Adrenal gland (tissue), 9 donors: ENCODE measurements at regions not wholly inside any gene's neighbourhood (a gene's known extent, or its start where the extent isn't known, plus 50 kb on each side); places are given as distances from the start of the nearest gene placed in this dataset.

Experiments
- DNase-seq, 7 donors: peaks; one replicate each; pipeline ENCODE4 v3.0.0-alpha.2; 2019 to 2020
- H3K27ac ChIP-seq, 5 donors: fragments of 200-600 bp; sonication (generic) in 4 of 5; 1 replicate in 3 of 5; 2 replicates in 2 of 5; pipeline versions ENCODE4 v1.5.1 to v1.8.0; 2016 to 2020; ENCODE audit warnings: mild to moderate bottlenecking in 1 of 5
- H3K27me3 ChIP-seq: fragments of 200-600 bp; 2 replicates; pipeline ENCODE4 v1.8.0; 2021
- H3K36me3 ChIP-seq, 2 donors: fragments of 200-600 bp; replicated peaks in 1 of 2; 1 replicate in 1 of 2; 2 replicates in 1 of 2; pipeline versions ENCODE4 v1.5.1 to v1.8.0; 2018 to 2022
- H3K4me1 ChIP-seq, 2 donors: fragments of 200-600 bp; replicated peaks in 1 of 2; 1 replicate in 1 of 2; 2 replicates in 1 of 2; pipeline versions ENCODE4 v1.5.1 to v1.8.0; 2018 to 2021
- H3K4me3 ChIP-seq, 4 donors: fragments of 200-600 bp; sonication (generic) in 3 of 4; one replicate each; pipeline ENCODE4 v1.5.1; 2016 to 2018
- H3K9me3 ChIP-seq, 3 donors: fragments of 200-600 bp; sonication (generic) in 1 of 3; replicated peaks in 1 of 3; 1 replicate in 2 of 3; 2 replicates in 1 of 3; pipeline versions ENCODE4 v1.5.1 to v1.8.0; 2016 to 2021
- CTCF ChIP-seq, 6 experiments: fragments of 450-650 bp in 4 of 6; fragments of 200-600 bp in 2 of 6; sonication (generic) in 1 of 6; IDR thresholded peaks; 1 replicate in 5 of 6; 2 replicates in 1 of 6; pipeline versions ENCODE4 v1.5.1 to v1.8.0; 2016 to 2021; ENCODE audit warnings: antibody characterized with exemption in 6 of 6, mild to moderate bottlenecking in 2 of 6, moderate library complexity in 1 of 6
- POLR2A ChIP-seq, 2 donors: fragments of 450-650 bp; IDR thresholded peaks; one replicate each; pipeline ENCODE4 v1.6.1; 2017; ENCODE audit warnings: antibody characterized with exemption in 2 of 2, mild to moderate bottlenecking in 2 of 2, moderate library complexity in 1 of 2
- WGBS, 4 donors: extraction: QIAGEN DNeasy Blood & Tissue Kit in 2 of 4; methylation state at CpG; one replicate each; pipeline versions ENCODE4 v1.1.5 to v1.1.7; 2013 to 2017; 5-methylcytosine and 5-hydroxymethylcytosine counted together
- intact Hi-C, 2 donors: fragments of 100-400 bp; cut with DNase I; formaldehyde crosslinking; loops; one replicate each; pipeline versions ENCODE4 v1.14.1 to v1.15.0; 2022 to 2023
- donor health status: healthy with polysubstance abuse.
- donor health status: Bipolar disorder and iron deficiency.
- donor health status: DM: yes; HTN: yes; CAD: no.
- donor health status: DM: no; HTN: no; CAD: no.
- donor health status: DM: no; HTN: no; CAD: no.

DNA sequence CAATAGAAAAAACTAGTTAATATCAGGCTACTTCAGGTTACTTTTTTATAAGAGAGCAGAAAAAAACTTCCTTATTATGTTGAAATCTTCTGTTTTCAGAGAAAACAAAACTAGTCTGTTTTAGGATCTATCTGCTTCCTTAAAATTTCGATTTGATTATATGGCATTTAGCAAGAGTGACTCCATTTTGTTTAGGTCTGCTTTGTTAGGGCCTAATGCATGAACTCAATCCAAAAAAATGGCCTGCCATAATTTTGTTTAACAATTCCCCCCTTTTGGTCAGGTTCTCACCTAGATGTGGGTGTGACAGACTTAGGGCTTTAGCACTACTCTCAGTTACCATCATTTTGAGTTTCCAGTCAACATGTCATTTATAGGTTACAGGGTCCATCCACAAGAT, 89.8 kb upstream of the GNG12 start:
- H3K36me3 ChIP-seq: no peaks in the 10 kb centered on the region
- 61 to 77% (median 68%) methylated on average over 1 of the region's 1 CpG for WGBS, 4 donors
- intact Hi-C loops: no loop called here
- peaks cover 0 to 8% of the 10 kb centered on the region in 2 donors for H3K4me1 ChIP-seq
- no peaks in the 10 kb centered on the region for H3K9me3 ChIP-seq
- H3K4me3 ChIP-seq: no peak overlapping the region
- no peak overlapping the region for H3K27ac ChIP-seq
- H3K27me3 ChIP-seq: no peaks in the 10 kb centered on the region
- DNase-seq: no peak
- no peak for TF ChIP-seq POLR2A (IDR thresholded peaks at IDR 0.05)
- no peak for TF ChIP-seq CTCF (IDR thresholded peaks at IDR 0.05)

DNA sequence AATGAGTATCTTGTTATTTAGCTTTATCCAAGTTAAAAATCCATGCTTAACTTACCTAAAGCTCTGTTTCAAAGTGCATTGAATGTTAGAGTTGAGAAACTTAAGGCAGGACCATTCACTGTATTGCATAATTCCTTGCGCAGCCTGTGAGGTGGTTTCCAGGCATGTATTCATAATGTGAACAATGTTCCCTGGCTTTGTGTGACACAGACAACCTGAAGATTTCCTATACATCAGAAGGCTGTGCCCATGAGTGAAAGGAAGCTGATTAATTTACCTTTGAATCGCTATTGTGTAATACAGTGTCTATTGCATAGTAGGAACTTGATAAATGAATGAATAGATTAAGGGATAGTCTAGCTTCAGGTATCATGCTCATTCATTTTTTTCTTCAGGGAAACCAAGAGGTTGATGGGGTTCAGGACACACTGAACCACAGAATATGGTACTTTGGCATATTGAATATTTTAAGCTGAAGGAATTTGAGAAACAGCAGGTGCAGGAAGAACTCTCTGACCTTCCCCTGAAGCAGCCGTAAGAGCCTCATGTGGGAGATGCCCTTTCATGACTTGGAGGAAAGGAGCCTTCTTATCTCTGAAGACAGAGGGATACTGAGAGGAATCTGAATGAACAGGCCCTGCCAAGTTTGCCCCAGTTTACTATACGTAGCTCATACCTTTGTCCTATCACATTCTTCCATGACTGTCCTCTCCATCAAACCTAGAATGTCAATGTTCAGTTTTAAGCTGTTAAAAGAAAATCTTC, 88.6 kb upstream of the GNG12 start:
- WGBS, 4 donors: 86 to 97% (median 94%) methylated on average over 4 of the region's 4 CpGs
- no peak for DNase-seq
- intact Hi-C loops: no loop called here
- Histone ChIP-seq H3K36me3 (no peaks in the 10 kb centered on the region), H3K27me3 (no peaks in the 10 kb centered on the region), H3K27ac (no peak overlapping the region), H3K4me3 (no peak overlapping the region), H3K9me3 (no peaks in the 10 kb centered on the region), H3K4me1 (peaks cover 0 to 8% of the 10 kb centered on the region in 2 donors)
- TF ChIP-seq CTCF (IDR thresholded peaks at IDR 0.05) (no peak), POLR2A (IDR thresholded peaks at IDR 0.05) (no peak)

DNA sequence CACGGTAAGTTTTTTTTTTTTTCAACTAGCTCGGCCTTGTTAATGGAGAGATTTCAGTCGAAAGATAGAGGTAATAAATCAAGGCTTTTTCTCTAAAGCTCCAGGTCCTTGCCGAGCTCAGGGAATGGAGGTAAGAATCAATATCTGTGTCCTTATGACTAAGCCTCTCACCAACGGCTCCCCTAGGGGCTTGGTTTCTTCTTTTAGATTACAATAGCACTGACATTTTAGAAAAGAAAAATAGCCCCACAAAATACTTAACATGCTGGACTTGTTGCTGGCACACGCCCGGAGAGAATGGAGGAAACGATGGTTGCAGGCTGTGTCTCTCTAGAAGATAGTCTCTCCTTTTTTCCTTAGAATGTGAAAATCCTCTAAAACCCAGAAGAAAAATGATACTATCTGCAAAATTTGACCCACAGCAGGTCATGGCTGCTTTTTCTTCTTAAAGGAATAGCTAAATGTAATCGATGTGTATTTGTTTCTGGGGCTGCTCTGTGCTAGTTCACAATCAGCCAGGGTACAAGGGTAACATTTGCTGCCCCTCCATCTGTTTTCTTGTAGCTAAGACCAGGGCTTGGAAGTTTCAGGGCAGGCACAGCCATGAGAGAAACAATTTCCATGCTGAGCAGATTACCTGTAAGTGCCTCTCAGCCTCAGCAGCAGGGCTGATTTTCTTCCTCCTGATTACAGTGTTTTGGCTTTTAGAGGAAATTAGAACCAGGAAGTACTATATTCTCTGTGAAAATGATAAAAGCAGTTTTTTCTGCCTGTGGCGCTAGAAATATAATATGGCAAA, 86.2 kb upstream of the GNG12 start:
- no peaks in the 10 kb centered on the region for H3K9me3 ChIP-seq
- no peak overlapping the region for H3K27ac ChIP-seq
- intact Hi-C loops: no loop called here
- H3K27me3 ChIP-seq: no peaks in the 10 kb centered on the region
- WGBS, 4 donors: 37 to 46% (median 39%) methylated on average over 10 of the region's 10 CpGs
- H3K36me3 ChIP-seq: no peaks in the 10 kb centered on the region
- no peak overlapping the region for H3K4me3 ChIP-seq
- no peak for DNase-seq
- peaks cover 0 to 8% of the 10 kb centered on the region in 2 donors for H3K4me1 ChIP-seq
- TF ChIP-seq CTCF (IDR thresholded peaks at IDR 0.05): no peak
- TF ChIP-seq POLR2A (IDR thresholded peaks at IDR 0.05): no peak

GRCh38 chr1:67918067-67918466, 84.8 kb upstream of the GNG12 start:
- Histone ChIP-seq H3K36me3 (no peaks in the 10 kb centered on the region), H3K4me1 (peaks cover 0 to 8% of the 10 kb centered on the region in 2 donors), H3K27ac (no peak overlapping the region), H3K9me3 (no peaks in the 10 kb centered on the region), H3K27me3 (no peaks in the 10 kb centered on the region), H3K4me3 (no peak overlapping the region)
- DNase-seq: no peak
- WGBS, 4 donors: 90 to 100% (median 94%) methylated on average over 2 of the region's 2 CpGs
- TF ChIP-seq CTCF (IDR thresholded peaks at IDR 0.05) (no peak), POLR2A (IDR thresholded peaks at IDR 0.05) (no peak)
- intact Hi-C loops: no loop called here
